ENCODE measurements at regions not wholly inside any gene's neighbourhood (a gene's known extent, or its start where the extent isn't known, plus 50 kb on each side); places are given as distances from the start of the nearest gene placed in this dataset.

DNA sequence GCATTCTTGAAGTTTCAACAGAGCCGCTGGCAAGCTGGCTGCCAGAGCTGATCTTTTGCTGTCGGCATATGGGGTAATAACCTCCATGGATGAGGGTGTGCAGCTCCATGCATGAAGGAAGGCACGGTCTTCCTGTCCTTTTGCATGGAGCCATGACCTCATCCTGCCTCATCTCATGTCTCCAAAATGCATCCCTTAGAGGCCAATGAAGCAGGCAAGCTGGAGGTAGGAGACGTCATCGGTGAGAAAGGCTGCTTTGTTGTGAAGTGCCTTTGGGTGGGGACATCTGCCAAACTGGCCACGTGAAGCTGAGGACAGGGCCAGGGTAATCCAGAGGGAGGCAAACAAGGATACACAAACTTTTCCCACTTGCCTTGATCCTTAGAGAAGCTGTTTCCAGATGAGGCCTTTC is 161.5 kb upstream of the TBX20 start:
- intact Hi-C loops (cut with DNase I), result no loop called here
- ATAC-seq (peak; percentile 32), DNase-seq (ENCODE audit: low spot score) (no peak)

GRCh38 chr7:35411331-35411730 is 157.4 kb upstream of the TBX20 start:
- intact Hi-C loops (cut with DNase I), result no loop called here
- ATAC-seq, result no peak
- DNase-seq (ENCODE audit: low spot score), result no peak

DNA sequence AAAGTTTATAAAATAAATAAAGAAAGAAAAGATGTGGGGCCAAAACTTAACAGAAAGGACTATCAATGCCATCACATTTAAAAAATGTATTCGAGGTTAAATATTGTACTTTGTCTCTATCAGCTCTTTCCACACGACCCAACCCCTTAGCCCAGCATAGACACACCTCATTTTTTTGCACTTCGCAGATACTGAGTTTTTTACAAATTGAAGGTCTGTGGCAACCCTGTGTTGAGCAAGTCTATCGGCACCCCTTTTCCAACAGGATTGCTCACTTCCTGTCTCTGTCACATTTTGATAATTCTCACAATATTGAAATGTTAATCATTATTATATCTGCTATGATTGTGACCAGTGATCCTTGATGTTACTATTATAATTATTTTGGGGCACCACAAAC is 151.6 kb upstream of the TBX20 start:
- DNase-seq (ENCODE audit: low spot score) (no peak), ATAC-seq (no peak)
- intact Hi-C loops (cut with DNase I), result no loop called here

- intact Hi-C loops (cut with DNase I), result no loop called here
- ATAC-seq, result no peak
Observed at GRCh38 chr7:35401217-35401879, 147.4 kb upstream of the TBX20 start.

GRCh38 chr7:35399840-35400239 is 145.9 kb upstream of the TBX20 start:
- no peak for ATAC-seq
- no peak for DNase-seq (ENCODE audit: low spot score)
- intact Hi-C loops (cut with DNase I), result no loop called here

More at GRCh38 chr7:35401217-35401879, 147.4 kb upstream of the TBX20 start:
- DNase-seq (ENCODE audit: low spot score), result no peak

DNA sequence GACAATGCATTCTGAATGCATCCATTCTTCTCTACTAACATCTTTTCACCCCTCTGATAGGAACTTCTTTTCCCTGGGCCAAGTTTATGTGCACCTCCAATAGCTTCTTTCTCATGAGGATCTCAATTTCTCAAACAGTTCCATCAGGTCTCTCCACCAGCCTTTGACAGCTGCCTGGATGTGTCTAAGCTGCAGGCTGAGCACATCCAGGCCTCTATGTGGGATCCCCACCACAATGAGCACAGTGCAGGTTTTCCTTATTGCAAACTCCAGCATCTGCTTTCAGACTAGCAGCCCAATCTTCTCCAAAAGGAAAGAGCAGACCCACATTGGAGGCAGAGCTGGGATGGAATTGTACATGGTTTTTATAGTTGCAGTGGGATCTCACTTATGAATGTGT is 145.3 kb upstream of the TBX20 start:
- no peak for ATAC-seq
- intact Hi-C loops (cut with DNase I), result no loop called here
- no peak for DNase-seq (ENCODE audit: low spot score)

DNA sequence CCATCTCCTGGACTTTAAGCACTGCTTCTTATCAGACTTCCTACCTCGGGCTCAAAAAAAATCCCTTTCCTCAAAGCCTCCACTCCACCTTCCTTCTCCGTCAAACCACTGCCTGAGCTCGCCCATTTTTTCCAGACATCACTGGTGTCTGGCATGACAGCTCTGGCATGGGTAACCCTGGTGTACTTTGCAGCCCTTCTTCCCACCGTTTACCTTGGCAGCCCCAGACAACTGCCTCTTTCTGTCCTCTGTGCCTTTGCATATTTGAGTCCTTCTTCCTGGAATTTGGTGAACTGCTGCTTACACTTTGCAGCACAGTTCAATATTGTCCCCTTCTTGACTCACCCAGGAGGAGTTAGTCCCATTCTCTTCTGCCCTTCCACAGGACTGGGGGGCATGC is 144.6 kb upstream of the TBX20 start:
- intact Hi-C loops (cut with DNase I), result no loop called here
- DNase-seq (ENCODE audit: low spot score), result no peak
- no peak for ATAC-seq

DNA sequence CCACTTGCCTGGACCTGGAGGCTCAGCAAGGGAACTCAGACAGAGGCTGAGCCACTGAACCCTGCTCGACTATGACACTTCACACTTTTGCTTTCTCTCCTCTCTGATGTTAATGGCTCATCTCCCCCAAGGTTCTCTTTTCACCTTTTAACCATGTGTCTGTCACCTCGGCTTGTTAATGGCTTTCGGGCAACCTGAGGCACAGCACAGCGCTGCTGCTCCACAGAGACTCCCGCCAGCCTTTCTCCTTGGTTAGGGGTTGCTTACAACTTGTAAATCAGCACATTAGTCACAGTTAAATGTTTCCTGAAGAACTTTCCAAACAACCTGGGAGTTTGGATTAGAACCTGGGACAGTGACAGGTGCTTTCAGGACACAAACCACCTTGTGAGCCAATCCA is 136.2 kb upstream of the TBX20 start:
- no peak for ATAC-seq
- intact Hi-C loops (cut with DNase I), result no loop called here

DNA sequence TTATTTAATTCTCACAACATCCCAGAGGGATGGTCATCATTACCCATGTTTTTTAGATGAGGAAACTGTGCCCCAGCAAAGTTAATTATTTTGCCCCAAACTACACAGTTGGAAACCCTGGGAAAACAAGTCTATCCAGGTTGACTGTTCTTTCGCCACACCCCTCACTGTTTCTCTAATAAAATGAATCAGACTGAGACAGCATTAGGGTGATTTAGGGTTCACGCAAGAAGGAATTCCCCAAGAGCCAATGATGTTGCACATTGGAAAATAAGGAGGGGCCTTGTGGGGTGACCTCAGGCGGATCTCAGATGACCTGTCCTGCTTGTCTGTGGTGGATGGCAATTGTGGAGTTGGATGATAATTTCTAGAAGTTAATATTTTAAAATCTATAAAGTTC is 135.7 kb upstream of the TBX20 start:
- DNase-seq (ENCODE audit: low spot score), result no peak
- intact Hi-C loops (cut with DNase I), result no loop called here
- ATAC-seq, result no peak

More for the DNA sequence above, 136.2 kb upstream of the TBX20 start:
- no peak for DNase-seq (ENCODE audit: low spot score)

GRCh38 chr7:35386816-35387706 is 133.2 kb upstream of the TBX20 start:
- DNase-seq (ENCODE audit: low spot score) (no peak), ATAC-seq (no peak)
- intact Hi-C loops (cut with DNase I), result no loop called here

DNA sequence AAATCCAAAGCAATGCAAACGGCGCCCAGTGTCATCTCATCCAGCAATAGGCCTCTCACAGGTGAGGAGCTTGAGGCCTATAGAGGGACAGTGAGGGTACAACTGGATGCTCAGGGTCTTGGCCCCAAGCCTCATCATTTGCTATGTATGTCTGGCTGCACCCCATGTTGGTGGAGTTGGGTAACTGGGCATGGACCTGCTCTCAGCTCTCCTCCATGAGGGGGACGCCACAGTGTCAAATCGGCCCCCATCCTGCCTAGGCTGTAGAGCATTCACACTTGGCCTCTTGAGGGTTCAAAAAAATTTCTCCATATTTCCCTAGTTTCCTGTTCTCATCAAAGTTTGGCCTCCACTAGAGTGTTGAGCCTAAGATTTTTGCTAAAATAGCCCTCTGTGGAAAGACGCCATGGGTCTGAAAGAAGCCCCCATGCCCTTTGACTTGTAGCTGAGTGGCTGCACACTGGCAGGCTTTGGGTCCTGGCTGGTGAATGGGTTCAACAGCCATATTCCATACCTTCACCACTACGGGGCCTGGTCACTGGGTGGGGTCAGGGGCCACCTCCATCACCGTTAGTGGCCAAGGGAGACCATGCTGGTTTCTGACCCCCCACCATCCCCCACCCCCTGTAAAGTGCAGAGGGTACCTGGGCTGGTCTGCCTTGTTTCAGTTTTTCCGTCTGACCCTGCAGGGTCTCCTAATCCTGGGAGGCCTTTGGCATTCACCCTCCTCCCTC is 132.3 kb upstream of the TBX20 start:
- intact Hi-C loops (cut with DNase I), result no loop called here
- ATAC-seq (no peak), DNase-seq (ENCODE audit: low spot score) (no peak)

- DNase-seq (ENCODE audit: low spot score) (no peak), ATAC-seq (no peak)
- intact Hi-C loops (cut with DNase I), result no loop called here
Observed at GRCh38 chr7:35384761-35385700, 131.1 kb upstream of the TBX20 start.

DNA sequence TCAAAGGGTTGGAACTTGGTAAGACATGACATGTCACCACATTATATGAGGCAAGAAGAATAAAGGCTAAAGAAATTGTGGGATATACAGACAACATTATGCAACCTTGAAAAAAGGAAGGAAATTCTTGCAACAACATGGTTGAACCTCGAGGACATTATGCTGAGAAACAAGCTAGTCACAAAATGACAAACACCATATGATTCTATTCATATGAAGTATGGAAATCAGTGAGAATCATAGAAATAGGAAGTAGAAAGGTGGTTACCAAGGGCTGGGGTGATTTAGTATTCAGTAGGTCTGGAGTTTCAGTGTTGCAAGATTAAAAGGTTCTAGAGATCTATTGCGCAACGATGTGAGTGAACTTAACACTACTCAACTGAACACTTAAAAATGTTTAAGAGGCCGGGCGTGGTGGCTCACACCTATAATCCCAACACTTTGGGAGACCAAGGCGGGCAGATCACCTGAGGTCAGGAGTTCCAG is 126.9 kb upstream of the TBX20 start:
- peak; percentile 65 for ATAC-seq
- intact Hi-C loops (cut with DNase I), result no loop called here
- DNase-seq (ENCODE audit: low spot score), result no peak

DNA sequence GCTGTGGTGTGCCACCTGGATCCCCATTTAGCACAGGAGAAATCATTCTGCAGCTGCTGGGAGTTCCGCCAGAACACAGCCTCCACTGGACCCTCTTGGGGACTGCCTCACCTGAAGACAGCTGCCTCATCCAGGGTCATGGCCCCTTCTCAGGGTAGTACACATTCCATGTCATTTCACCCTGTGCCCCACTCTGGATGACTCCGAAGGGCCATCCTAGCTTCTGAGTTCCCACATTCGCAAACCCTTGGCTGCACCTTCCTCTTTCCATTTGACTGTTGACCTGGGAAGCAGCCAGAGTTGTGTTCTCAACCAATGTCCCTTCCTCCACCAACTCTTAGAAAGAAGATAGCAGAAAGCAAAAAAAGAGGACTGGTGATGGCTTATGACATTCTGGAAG is 125.6 kb upstream of the TBX20 start:
- no peak for DNase-seq (ENCODE audit: low spot score)
- intact Hi-C loops (cut with DNase I), result no loop called here
- peak; percentile 30 for ATAC-seq

DNA sequence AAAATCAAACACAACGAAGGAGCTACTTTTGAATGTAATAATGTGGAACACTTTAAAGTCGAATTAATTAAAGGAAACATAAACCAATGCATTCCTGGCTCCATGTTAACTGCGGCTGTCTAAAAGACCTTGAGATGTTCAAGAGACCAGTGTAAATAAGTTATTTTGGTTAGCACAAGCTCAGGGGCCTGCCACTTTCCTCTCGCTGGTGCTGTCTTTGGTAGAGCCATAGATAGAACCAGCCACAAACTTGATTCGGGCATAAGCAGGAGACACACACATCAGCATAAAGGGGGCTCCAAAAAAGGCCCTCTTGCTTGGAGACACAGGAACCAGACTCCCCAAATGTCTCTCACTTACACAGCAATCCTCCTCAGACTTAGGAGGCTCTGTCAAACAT is 121.6 kb upstream of the TBX20 start:
- DNase-seq (ENCODE audit: low spot score) (no peak), ATAC-seq (no peak)
- intact Hi-C loops (cut with DNase I), result no loop called here

- DNase-seq (ENCODE audit: low spot score), result no peak
- no peak for ATAC-seq
- intact Hi-C loops (cut with DNase I), result no loop called here
Observed at GRCh38 chr7:35374858-35375257, 121.0 kb upstream of the TBX20 start.

DNA sequence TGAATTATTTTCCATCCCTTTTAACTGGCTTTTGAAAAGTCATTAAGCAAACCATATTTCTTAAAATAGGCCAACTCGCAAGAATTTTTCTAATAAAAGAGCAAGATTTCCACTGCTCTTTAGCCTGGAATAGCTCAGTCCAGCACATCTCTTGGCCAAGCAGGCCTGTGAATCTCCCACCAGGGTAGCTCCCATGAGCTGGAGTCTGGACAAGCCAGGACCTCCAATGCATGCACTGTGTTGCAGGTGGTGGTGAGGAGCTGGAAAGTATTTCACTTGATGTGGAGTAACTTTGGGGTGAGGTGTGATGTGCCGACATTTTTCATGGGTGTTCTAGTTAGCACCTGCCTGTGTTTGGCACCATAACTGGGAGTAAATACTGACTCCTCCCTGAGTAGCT is 117.3 kb upstream of the TBX20 start:
- ATAC-seq (no peak), DNase-seq (ENCODE audit: low spot score) (no peak)
- intact Hi-C loops (cut with DNase I), result no loop called here

DNA sequence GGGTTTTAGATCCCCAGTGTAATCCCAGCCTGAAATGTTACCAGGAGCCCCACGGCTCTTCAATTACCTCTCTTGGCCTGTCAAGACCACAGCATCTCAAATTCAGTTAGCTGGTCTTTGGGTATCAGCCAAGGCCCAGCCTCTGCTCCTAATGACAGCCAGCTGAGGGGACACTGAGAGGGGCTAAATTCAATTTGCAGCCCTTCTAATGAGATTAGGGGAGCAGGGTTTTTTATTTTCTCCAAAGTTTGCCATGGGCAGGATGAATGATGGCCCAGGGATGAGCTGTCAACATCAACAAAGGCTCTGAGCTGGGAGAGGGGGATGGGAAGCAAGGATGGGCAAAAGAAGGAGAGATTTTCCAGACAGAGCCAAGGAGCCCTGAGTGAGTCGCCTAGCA is 116.8 kb upstream of the TBX20 start:
- ATAC-seq, result no peak
- intact Hi-C loops (cut with DNase I), result no loop called here

More for the DNA sequence above, 116.8 kb upstream of the TBX20 start:
- no peak for DNase-seq (ENCODE audit: low spot score)
